DOHH2 (cell line): ENCODE measurements at regions not wholly inside any gene's neighbourhood (a gene's known extent, or its start where the extent isn't known, plus 50 kb on each side); places are given as distances from the start of the nearest gene placed in this dataset.

Experiments used
- CTCF ChIP-seq: fragments of 200-600 bp; sonication (generic); IDR thresholded peaks from one replicate; pipeline ENCODE4 v1.5.1; 2014; ENCODE audit warnings: antibody characterized with exemption, mild to moderate bottlenecking, low read depth, low read length; ENCODE audit not compliant: poor library complexity, severe bottlenecking
- EZH2phosphoT487 ChIP-seq: fragments of 200-600 bp; sonication (generic); IDR thresholded peaks from 2 replicates; pipeline ENCODE4 v1.6.1; 2017; ENCODE audit warnings: borderline replicate concordance, mild to moderate bottlenecking, antibody characterized with exemption, low read length, moderate library complexity, mixed read lengths

GRCh38 chr1:67634396-67634935 is 50.5 kb upstream of the GADD45A start:
- TF ChIP-seq CTCF = no peak
- no peak for TF ChIP-seq EZH2phosphoT487
